Central memory CD8-positive, alpha-beta T cell (primary cell): ENCODE measurements at regions not wholly inside any gene's neighbourhood (a gene's known extent, or its start where the extent isn't known, plus 50 kb on each side); places are given as distances from the start of the nearest gene placed in this dataset.

ENCODE experiments used
- ATAC-seq: fragments of 150-1000 bp; cut with Tn5 transposase; replicated peaks from 2 replicates; pipeline ENCODE4 v1.10.0; 2022; ENCODE audit warnings: mild to moderate bottlenecking, moderate FRiP score, moderate number of reproducible peaks; ENCODE audit not compliant: poor library complexity, severe bottlenecking; ENCODE audit errors: extremely low read depth
- DNase-seq, 2 donors: peaks; one replicate each; pipeline ENCODE4 v3.0.0; 2021; ENCODE audit warnings: low spot score in 2 of 2
- H3K27ac Mint-ChIP-seq: one replicate; pipeline ENCODE4 v1.8.0; 2022; ENCODE audit warnings: low read depth, mild to moderate bottlenecking, moderate library complexity, mixed read lengths
- H3K27me3 Mint-ChIP-seq: one replicate; pipeline ENCODE4 v1.8.0; 2022; ENCODE audit warnings: mixed read lengths
- H3K36me3 Mint-ChIP-seq: one replicate; pipeline ENCODE4 v1.8.0; 2022; ENCODE audit warnings: mild to moderate bottlenecking, moderate library complexity, mixed read lengths; ENCODE audit not compliant: insufficient read depth
- H3K4me1 Mint-ChIP-seq: one replicate; pipeline ENCODE4 v1.8.0; 2022; ENCODE audit warnings: mixed read lengths
- H3K4me3 Mint-ChIP-seq: one replicate; pipeline ENCODE4 v1.8.0; 2022; ENCODE audit warnings: mild to moderate bottlenecking, moderate library complexity, mixed read lengths
- H3K9me3 Mint-ChIP-seq: one replicate; pipeline ENCODE4 v1.8.0; 2022; ENCODE audit warnings: mixed read lengths

DNA sequence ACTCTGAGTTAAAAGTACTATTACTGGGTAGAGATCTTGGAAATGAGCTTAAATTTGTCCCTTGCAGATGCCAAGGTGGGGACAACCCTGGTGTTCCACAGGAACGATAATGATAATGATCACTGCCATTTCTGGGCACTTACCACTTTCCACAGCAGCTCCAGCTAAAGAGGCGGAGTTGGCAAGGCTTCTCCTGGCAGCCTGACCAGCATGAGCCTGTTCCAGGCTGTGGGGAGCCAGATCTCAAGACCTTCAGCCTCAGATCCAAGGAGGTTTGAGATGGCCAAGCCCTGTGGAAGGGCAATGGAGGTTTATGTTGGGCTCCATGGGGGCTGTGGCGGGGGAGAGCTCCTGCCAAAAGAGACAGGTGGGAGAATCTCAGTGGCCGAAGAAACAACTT is 244.9 kb upstream of the MVB12B start:
- Mint-ChIP-seq H3K27ac (no peak overlapping the region), H3K4me1 (peaks cover 11% of the 10 kb centered on the region), H3K36me3 (no peaks in the 10 kb centered on the region), H3K4me3 (no peak overlapping the region), H3K27me3 (peaks cover 62% of the 10 kb centered on the region), H3K9me3 (peaks cover 5% of the 10 kb centered on the region)
- DNase-seq (no peak), ATAC-seq (no peak)

DNA sequence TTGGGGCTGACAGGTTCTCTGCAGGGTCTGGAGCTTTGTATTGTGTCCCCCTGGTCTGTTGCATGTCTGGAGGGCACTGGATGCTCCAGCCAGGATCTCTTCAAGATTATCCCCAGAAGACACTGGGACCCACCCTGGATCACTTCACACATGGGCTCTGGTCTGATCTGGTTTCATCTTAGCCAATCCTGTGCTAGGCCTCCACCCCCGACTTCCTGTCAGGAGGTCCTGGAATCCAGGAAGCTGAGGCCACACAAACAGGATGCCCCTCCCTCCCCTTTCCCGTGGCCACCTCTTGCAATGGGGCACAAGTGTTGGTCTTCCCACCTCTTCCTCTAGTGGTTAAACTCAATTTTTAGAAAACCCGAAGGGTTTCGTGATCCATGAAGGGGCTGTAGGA is 242.6 kb upstream of the MVB12B start:
- no peaks in the 10 kb centered on the region for H3K36me3 Mint-ChIP-seq
- peaks cover 41% of the 10 kb centered on the region for H3K27me3 Mint-ChIP-seq
- H3K4me3 Mint-ChIP-seq = no peak overlapping the region
- peaks cover 5% of the 10 kb centered on the region for H3K9me3 Mint-ChIP-seq
- H3K4me1 Mint-ChIP-seq = peaks cover 11% of the 10 kb centered on the region
- no peak overlapping the region for H3K27ac Mint-ChIP-seq
- ATAC-seq (no peak), DNase-seq (no peak)

- peaks cover 34% of the 10 kb centered on the region for H3K27me3 Mint-ChIP-seq
- ATAC-seq = no peak
- no peaks in the 10 kb centered on the region for H3K36me3 Mint-ChIP-seq
- H3K27ac Mint-ChIP-seq = no peak overlapping the region
- no peak for DNase-seq
- peaks cover 5% of the 10 kb centered on the region for H3K9me3 Mint-ChIP-seq
- H3K4me1 Mint-ChIP-seq = peaks cover 11% of the 10 kb centered on the region
- no peak overlapping the region for H3K4me3 Mint-ChIP-seq
These were observed 241.9 kb upstream of the MVB12B start for GRCh38 chr9:126084696-126085095.

DNA sequence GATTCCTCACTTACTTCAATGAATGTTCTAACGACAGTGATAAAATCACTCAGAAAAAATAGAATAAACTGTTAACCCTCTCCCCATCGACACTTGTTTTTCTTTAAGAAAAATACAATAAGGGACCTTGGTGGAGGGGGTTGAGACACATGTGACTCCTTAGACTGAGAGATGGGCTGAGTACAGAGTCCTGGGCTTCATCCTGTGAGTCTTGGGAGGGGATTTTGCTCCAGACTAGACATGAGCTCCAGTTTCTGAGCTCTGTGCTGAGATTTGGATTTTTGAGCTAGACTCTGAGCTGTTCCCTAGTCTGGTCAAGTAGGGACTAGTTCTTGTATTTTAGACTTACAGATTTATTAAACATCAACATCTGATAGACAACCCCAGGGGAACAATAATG is 241.5 kb upstream of the MVB12B start:
- no peak for ATAC-seq
- Mint-ChIP-seq H3K27me3 (peaks cover 30% of the 10 kb centered on the region), H3K4me3 (no peak overlapping the region)

DNA sequence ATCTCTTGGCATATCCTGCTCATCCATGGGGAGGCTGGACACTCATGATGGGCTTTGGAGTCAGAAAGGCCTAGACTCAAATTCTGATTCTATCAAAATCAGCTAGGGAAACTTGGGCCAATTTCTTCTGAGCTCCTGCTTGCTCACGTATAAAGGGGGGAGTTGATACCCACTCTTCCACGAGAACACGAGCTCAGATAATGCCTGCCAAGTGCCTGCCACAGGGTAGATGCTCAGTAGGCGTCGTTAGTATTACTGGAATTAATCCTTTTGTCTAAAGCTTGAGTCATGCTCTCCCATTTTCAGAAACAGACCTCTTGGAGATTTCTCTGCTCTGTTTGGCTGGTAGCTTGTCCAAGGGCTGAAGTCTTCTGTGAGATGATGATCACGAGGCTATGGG is 238.3 kb upstream of the MVB12B start:
- no peak for DNase-seq
- Mint-ChIP-seq H3K36me3 (no peaks in the 10 kb centered on the region), H3K9me3 (peaks cover 5% of the 10 kb centered on the region), H3K27ac (no peak overlapping the region), H3K4me3 (no peak overlapping the region), H3K27me3 (peaks cover 26% of the 10 kb centered on the region), H3K4me1 (peaks cover 11% of the 10 kb centered on the region)
- no peak for ATAC-seq

More for the DNA sequence above, 241.5 kb upstream of the MVB12B start:
- Mint-ChIP-seq H3K4me1 (peaks cover 11% of the 10 kb centered on the region), H3K36me3 (no peaks in the 10 kb centered on the region), H3K27ac (no peak overlapping the region), H3K9me3 (peaks cover 5% of the 10 kb centered on the region)
- no peak for DNase-seq

- peaks cover 12% of the 10 kb centered on the region for H3K27me3 Mint-ChIP-seq
- no peak for DNase-seq
- no peak for ATAC-seq
- H3K9me3 Mint-ChIP-seq = no peaks in the 10 kb centered on the region
- H3K36me3 Mint-ChIP-seq = no peaks in the 10 kb centered on the region
- no peaks in the 10 kb centered on the region for H3K4me1 Mint-ChIP-seq
- H3K27ac Mint-ChIP-seq = no peak overlapping the region
- H3K4me3 Mint-ChIP-seq = no peak overlapping the region
These were observed 236.8 kb upstream of the MVB12B start for GRCh38 chr9:126089789-126090188.

- H3K27me3 Mint-ChIP-seq = no peaks in the 10 kb centered on the region
- no peaks in the 10 kb centered on the region for H3K9me3 Mint-ChIP-seq
- H3K4me3 Mint-ChIP-seq = no peak overlapping the region
- no peaks in the 10 kb centered on the region for H3K36me3 Mint-ChIP-seq
- no peaks in the 10 kb centered on the region for H3K4me1 Mint-ChIP-seq
- no peak for DNase-seq
- no peak overlapping the region for H3K27ac Mint-ChIP-seq
- no peak for ATAC-seq
These were observed 232.9 kb upstream of the MVB12B start for GRCh38 chr9:126093771-126094170.

DNA sequence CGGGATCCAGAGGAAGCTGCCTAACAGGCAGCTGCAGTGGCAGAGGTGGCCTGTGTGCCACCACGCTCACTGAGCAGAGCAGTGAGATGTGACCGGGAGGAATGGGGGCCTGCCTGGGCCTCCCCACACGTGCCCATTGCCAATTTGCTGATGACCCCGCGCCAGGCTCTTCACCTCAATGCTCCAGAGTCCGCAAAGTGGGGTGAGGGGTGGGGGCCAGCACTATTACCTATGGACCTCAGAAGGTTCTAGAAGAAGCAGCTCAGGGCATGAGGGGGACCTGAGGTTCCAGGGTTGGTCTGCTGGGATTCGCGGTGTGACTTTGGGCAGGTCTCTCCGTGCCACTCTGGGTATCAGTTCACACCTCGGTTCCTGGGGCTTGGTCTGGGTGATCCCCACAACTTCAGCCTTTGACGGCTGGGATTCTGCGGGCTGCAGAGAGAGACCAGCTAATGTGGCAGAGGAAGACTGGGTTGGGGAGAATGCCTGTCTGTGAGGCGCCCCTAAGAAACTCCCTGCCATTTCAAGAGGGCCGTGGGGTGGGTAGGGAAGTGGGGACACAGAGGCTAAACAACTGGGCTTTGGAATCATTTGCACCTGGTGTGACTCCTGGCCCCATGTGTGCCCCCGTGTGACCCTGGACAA is 231.0 kb upstream of the MVB12B start:
- ATAC-seq (no peak), DNase-seq (no peak)
- Mint-ChIP-seq H3K9me3 (no peaks in the 10 kb centered on the region), H3K27me3 (peaks cover 17% of the 10 kb centered on the region), H3K36me3 (no peaks in the 10 kb centered on the region), H3K4me3 (no peak overlapping the region), H3K4me1 (no peaks in the 10 kb centered on the region), H3K27ac (no peak overlapping the region)

GRCh38 chr9:126096340-126096739 is 230.3 kb upstream of the MVB12B start:
- Mint-ChIP-seq H3K4me1 (no peaks in the 10 kb centered on the region), H3K36me3 (no peaks in the 10 kb centered on the region), H3K27me3 (peaks cover 17% of the 10 kb centered on the region), H3K27ac (no peak overlapping the region), H3K4me3 (no peak overlapping the region), H3K9me3 (no peaks in the 10 kb centered on the region)
- ATAC-seq (no peak), DNase-seq (no peak)

- Mint-ChIP-seq H3K36me3 (no peaks in the 10 kb centered on the region), H3K4me3 (no peak overlapping the region), H3K4me1 (no peaks in the 10 kb centered on the region), H3K9me3 (no peaks in the 10 kb centered on the region), H3K27ac (no peak overlapping the region), H3K27me3 (peaks cover 20% of the 10 kb centered on the region)
- ATAC-seq = no peak
- no peak for DNase-seq
These were observed 228.9 kb upstream of the MVB12B start for GRCh38 chr9:126097679-126098078.

DNA sequence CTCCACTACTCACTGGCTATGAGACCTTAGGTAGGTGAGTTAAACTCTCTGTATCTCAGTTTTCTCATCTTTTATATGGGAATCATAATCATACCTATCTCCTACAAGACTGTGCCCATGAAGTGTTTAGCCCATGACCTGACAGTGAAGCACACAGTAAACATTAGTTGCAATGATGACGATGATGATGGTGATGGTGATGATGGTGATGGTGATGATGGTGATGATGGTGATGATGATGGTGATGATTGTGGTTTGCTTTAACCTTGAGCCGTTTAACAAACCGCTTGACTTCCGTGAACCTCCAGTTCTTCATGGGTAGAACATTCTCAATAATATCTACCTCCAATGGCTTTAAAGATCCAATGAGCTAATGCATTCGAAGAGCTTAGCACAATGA is 220.2 kb upstream of the MVB12B start:
- Mint-ChIP-seq H3K4me3 (no peak overlapping the region), H3K27me3 (peaks cover 70% of the 10 kb centered on the region), H3K9me3 (no peaks in the 10 kb centered on the region), H3K27ac (no peak overlapping the region), H3K4me1 (no peaks in the 10 kb centered on the region), H3K36me3 (no peaks in the 10 kb centered on the region)
- ATAC-seq (no peak), DNase-seq (no peak)

DNA sequence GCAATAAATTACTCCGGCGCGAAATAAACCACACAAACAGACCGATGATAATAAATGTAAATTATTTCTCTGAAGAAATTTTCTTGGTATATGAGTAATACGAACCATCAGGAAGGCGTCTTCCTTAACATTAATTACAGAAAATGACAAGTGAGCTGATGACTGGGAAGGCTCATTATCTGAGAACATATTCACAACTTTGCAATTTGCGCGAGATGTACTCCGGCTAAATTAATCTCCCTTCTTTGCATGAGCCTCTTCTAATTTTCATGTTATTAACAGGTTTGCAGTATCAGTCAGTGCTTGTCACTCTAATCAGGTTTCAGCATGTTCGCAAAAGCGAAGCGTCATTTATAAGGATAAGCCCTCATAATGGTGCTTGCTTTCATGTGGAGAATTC is 218.9 kb upstream of the MVB12B start:
- Mint-ChIP-seq H3K27me3 (peaks cover 77% of the 10 kb centered on the region), H3K9me3 (no peaks in the 10 kb centered on the region), H3K27ac (no peak overlapping the region), H3K4me3 (no peak overlapping the region), H3K36me3 (no peaks in the 10 kb centered on the region), H3K4me1 (no peaks in the 10 kb centered on the region)
- ATAC-seq (no peak), DNase-seq (no peak)

DNA sequence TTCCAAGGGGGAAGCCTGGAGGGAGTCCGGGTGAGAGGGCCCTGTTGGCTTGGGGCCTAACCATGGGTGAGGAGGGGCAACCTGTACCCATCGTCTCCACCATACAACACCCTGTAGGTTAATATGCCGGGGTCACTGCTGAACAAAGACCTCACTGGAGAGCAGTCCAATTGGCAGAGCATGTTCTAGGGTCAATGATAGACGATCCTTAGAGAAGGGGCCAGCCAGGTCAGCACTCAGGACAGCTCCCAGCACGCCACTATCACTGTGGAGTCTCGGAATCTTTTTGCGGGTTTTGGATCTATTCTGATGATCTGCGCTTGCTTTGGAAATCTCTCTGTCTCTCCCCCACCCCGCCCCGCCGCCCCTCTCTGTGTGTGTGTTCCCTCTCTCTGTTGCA is 218.4 kb upstream of the MVB12B start:
- no peak for ATAC-seq
- Mint-ChIP-seq H3K4me3 (no peak overlapping the region), H3K36me3 (no peaks in the 10 kb centered on the region), H3K4me1 (no peaks in the 10 kb centered on the region), H3K9me3 (no peaks in the 10 kb centered on the region), H3K27me3 (peaks cover 77% of the 10 kb centered on the region), H3K27ac (no peak overlapping the region)
- DNase-seq = no peak

DNA sequence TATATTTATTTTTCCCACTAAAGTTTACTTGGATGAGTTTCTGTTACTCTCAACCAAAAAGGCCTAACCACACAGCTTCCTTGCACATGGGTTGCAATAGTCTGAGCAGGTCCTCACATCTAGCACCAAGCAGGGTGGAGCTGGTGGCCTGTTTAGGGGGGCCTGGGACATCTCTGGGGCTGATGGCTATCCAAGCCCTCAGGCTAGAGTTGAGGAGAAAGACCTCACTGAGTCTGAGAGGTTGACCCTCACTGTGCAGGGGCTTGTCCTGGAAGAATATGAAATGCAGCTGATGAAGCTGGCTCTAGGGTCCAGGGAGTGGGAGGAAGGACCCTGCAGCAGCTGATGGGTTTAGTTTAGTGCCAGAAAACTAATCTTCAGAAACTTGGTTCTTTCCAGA is 217.1 kb upstream of the MVB12B start:
- DNase-seq (no peak), ATAC-seq (no peak)
- Mint-ChIP-seq H3K9me3 (no peaks in the 10 kb centered on the region), H3K4me1 (no peaks in the 10 kb centered on the region), H3K27me3 (peaks cover 79% of the 10 kb centered on the region), H3K4me3 (no peak overlapping the region), H3K36me3 (no peaks in the 10 kb centered on the region), H3K27ac (no peak overlapping the region)
